ENCODE measurements at regions not wholly inside any gene's neighbourhood (a gene's known extent, or its start where the extent isn't known, plus 50 kb on each side); places are given as distances from the start of the nearest gene placed in this dataset.

GRCh38 chr3:10667269-10667668, 148.8 kb upstream of the SLC6A11 start:
- H3K9me3 ChIP-seq, result no peaks in the 10 kb centered on the region
- no peak overlapping the region for H3K4me3 ChIP-seq
- no peak for DNase-seq
- no peak overlapping the region for H3K27ac ChIP-seq
- no peak for TF ChIP-seq CTCF (IDR thresholded peaks at IDR 0.05)
- no peak for TF ChIP-seq POLR2A (IDR thresholded peaks at IDR 0.05)
- no peaks in the 10 kb centered on the region for H3K36me3 ChIP-seq
- no peaks in the 10 kb centered on the region for H3K27me3 ChIP-seq
- H3K4me1 ChIP-seq, result no peaks in the 10 kb centered on the region

GRCh38 chr3:10667901-10668476, 148.0 kb upstream of the SLC6A11 start:
- H3K9me3 ChIP-seq, result no peaks in the 10 kb centered on the region
- H3K27ac ChIP-seq, result no peak overlapping the region
- TF ChIP-seq POLR2A (IDR thresholded peaks at IDR 0.05), result no peak
- TF ChIP-seq CTCF (IDR thresholded peaks at IDR 0.05), result no peak
- no peak overlapping the region for H3K4me3 ChIP-seq
- no peaks in the 10 kb centered on the region for H3K4me1 ChIP-seq
- no peaks in the 10 kb centered on the region for H3K27me3 ChIP-seq
- no peaks in the 10 kb centered on the region for H3K36me3 ChIP-seq
- DNase-seq, result no peak

- H3K4me3 ChIP-seq, result no peak overlapping the region
- no peaks in the 10 kb centered on the region for H3K9me3 ChIP-seq
- no peak for TF ChIP-seq POLR2A (IDR thresholded peaks at IDR 0.05)
- TF ChIP-seq CTCF (IDR thresholded peaks at IDR 0.05), result no peak
- H3K36me3 ChIP-seq, result no peaks in the 10 kb centered on the region
- no peak for DNase-seq
- no peak overlapping the region for H3K27ac ChIP-seq
- no peaks in the 10 kb centered on the region for H3K4me1 ChIP-seq
- H3K27me3 ChIP-seq, result no peaks in the 10 kb centered on the region
These were observed 146.5 kb upstream of the SLC6A11 start for GRCh38 chr3:10669490-10670048.

GRCh38 chr3:10672422-10672821, 143.6 kb upstream of the SLC6A11 start:
- Histone ChIP-seq H3K27ac (no peak overlapping the region), H3K9me3 (no peaks in the 10 kb centered on the region), H3K36me3 (no peaks in the 10 kb centered on the region), H3K4me3 (no peak overlapping the region), H3K27me3 (no peaks in the 10 kb centered on the region), H3K4me1 (no peaks in the 10 kb centered on the region)
- TF ChIP-seq CTCF (IDR thresholded peaks at IDR 0.05) (no peak), POLR2A (IDR thresholded peaks at IDR 0.05) (no peak)
- no peak for DNase-seq

GRCh38 chr3:10674578-10674977, 141.4 kb upstream of the SLC6A11 start:
- H3K36me3 ChIP-seq, result no peaks in the 10 kb centered on the region
- no peaks in the 10 kb centered on the region for H3K4me1 ChIP-seq
- TF ChIP-seq CTCF (IDR thresholded peaks at IDR 0.05) (no peak), POLR2A (IDR thresholded peaks at IDR 0.05) (no peak)
- H3K4me3 ChIP-seq, result no peak overlapping the region
- no peak for DNase-seq
- H3K27ac ChIP-seq, result no peak overlapping the region
- no peaks in the 10 kb centered on the region for H3K9me3 ChIP-seq
- H3K27me3 ChIP-seq, result no peaks in the 10 kb centered on the region

- Histone ChIP-seq H3K27ac (no peak overlapping the region), H3K9me3 (no peaks in the 10 kb centered on the region), H3K4me1 (no peaks in the 10 kb centered on the region), H3K36me3 (no peaks in the 10 kb centered on the region), H3K27me3 (no peaks in the 10 kb centered on the region), H3K4me3 (no peak overlapping the region)
- DNase-seq, result no peak
- TF ChIP-seq POLR2A (IDR thresholded peaks at IDR 0.05) (no peak), CTCF (IDR thresholded peaks at IDR 0.05) (no peak)
These were observed 139.1 kb upstream of the SLC6A11 start for GRCh38 chr3:10676905-10677304.

All from Peyer's patch (tissue), 4 donors.